NCI-H82 (cell line): ENCODE measurements at regions not wholly inside any gene's neighbourhood (a gene's known extent, or its start where the extent isn't known, plus 50 kb on each side); places are given as distances from the start of the nearest gene placed in this dataset.

ENCODE experiments used
- DNase-seq: peaks from one replicate; lab custom pipeline; 2025; lab: John Stamatoyannopoulos, UW

DNA sequence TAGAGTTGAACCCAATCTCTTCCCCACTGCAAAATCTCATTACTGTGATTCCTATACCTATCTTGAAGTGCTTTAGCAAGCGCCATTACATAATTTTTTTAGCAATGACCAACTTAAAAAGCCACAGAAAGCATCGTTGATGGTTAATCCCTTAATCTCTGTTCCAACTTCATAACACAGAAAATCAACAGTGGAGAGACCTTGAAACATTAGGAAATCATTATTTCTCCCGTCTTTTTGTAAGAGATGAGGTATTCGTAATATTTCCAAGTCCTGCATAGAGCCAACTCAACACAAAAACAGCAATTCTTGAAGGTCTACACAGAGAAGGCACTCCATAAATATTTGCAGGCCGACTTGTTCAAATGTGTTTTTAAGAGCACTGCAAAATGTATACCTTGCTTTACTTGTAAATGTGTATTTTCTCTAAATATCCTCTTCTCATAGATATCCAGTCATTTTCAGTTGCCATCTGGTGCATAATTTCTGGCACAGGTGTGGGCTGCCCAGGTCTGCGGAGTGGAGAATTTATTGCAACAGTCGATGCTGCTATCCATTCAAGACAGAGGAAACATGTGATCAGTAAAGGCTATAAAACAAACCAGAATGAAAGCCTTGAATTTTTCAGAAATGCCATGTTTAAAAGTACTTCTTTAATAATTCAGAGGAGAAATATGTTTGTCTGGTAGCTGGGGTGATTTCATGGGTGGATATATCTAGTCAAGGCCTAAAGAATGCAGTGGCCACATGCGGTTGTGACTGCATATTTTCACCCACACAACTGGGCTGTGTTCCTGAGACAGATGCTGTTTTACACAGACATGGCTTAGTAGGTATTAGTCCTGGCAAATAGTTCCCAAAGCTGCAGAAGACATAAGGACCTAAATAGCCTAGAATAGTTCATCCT is 234.3 kb upstream of the STARD13 start:
- DNase-seq, result peak; percentile 32

DNA sequence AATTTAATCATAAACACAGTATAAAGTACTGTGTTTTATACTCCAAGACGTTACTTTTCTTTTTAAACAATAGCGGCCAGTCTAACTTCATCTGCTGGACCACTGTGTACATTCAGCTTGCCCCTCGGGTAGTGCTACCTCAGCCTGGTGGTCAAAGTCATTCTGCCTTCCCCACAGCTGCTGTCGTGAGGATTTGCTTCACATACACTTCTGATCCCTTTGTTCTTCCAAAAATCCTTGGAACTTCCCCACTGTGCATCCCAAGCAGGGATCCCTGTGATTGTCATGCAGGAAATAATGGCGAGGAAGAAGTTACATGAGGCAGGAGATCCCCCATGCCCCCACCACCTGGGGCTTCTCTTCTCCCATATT is 234.9 kb upstream of the STARD13 start:
- peak; percentile 32 for DNase-seq

GRCh38 chr13:33524086-33524485 is 238.5 kb upstream of the STARD13 start:
- DNase-seq, result no peak

GRCh38 chr13:33525763-33526162 is 240.2 kb upstream of the STARD13 start:
- no peak for DNase-seq

DNA sequence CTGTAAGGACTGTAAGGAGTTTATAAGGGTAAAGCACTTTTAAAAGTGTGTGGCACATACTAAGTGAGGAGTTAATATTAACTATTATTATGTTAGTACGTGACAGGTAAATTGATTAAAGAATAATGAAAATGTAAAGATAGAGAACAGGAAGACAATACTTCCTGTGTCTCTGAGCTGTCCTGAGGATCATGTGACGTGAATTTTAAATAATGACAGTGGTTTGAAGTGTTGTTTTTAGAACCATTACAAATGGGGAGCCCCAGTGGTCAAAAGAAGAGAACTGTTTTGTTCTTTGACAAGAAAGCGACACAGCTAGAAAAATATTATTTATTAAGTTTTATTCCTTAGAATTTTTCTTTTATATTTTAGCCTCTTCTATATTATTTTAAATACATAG is 241.2 kb upstream of the STARD13 start:
- DNase-seq, result no peak

DNA sequence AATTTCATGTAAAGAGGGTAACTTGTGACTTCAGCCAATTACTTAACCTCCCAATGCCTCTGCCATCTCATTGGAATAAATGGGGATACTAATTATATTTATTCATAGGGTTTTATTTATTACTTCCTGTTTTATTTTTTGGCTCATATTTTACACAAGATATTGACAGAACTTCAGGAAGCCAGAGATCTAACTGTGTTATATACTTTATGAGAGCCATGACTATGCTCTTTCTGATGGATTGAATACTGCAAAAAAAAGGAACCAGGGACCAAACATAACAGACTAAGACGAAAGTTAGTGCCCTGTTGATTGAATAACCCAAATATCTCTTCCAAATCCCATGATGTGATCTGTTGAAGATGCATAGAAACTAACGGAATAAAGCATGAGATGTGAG is 243.3 kb upstream of the STARD13 start:
- DNase-seq, result no peak

- no peak for DNase-seq
Observed at GRCh38 chr13:33531484-33531883, 245.9 kb upstream of the STARD13 start.

DNA sequence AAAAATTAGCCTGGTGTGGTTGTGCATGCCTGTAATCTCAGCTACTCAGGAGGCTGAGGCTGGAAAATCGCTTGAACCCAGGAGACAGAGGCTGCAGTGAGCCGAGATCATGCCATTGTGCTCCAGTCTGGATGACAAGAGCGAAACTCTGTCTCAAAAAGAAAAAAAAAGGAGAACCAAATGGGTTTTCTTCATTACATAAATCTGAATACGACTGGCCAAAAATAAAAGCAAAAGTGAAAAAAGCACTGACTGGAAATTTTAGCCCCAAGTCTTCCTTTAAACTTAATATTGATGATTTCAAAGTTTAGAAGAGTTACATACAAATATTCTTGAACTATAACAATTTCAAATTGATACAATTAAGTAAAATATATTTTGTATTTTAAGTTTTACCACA is 249.5 kb upstream of the STARD13 start:
- no peak for DNase-seq

DNA sequence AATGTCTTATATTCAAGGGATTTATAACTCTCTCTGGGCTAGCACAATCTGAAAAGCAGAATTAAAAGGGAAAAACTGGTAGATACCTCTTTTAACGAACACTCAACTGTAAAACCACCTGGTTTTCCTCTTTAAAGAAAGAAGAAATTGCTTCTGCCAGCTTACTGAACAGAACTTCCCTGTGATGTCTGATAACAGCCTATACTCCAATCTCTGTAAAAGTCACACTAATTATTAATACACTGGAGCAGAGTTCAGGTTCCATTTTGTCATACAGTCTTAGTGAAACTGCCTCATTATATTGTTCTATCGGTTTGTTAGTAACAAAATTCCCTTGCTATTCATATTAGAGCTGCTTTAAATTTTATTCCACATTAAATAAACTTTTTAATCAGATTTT is 251.0 kb upstream of the STARD13 start:
- DNase-seq, result no peak

DNA sequence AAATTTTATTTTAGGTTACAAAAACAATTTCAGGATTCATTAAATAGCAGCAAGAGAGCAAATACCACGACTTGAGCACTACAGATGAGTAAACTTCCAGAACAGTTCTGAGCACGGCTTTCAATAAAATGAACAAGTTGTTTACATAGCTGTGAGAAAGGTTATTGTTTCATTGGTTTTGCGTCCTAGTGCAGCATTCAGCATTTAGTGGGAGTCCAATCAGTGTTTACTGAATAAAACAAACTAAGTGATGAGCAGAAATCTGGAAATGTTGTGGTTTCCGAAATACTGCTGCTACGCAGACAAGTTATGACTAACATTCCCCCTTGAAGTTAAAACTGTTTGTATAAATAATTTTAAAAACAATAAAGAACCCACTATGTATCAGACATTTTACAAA is 251.5 kb upstream of the STARD13 start:
- DNase-seq, result no peak

- no peak for DNase-seq
Observed at GRCh38 chr13:33537676-33538075, 252.1 kb upstream of the STARD13 start.

- no peak for DNase-seq
Observed at GRCh38 chr13:33541456-33541855, 255.9 kb upstream of the STARD13 start.

DNA sequence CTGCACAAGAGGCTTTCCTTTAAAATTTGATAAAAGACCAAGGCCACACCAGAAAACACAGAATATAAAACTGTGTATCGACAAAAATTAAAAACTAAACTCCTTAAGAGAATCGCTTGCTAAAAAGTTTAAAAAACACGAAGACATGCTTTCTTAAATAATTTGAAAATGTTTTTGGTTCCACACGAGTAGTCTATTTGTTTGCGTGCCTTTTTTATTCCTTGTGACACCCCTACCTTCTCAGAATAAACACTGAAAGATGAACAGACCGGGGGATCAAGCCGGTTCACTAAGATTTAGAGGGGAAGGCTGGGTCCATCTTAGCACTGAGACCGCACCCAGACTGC is 256.4 kb upstream of the STARD13 start:
- DNase-seq, result no peak

- peak; percentile 99 for DNase-seq
Observed at GRCh38 chr13:33542309-33543088, 256.9 kb upstream of the STARD13 start.

- DNase-seq, result no peak
Observed at GRCh38 chr13:33543089-33543459, 257.5 kb upstream of the STARD13 start.

DNA sequence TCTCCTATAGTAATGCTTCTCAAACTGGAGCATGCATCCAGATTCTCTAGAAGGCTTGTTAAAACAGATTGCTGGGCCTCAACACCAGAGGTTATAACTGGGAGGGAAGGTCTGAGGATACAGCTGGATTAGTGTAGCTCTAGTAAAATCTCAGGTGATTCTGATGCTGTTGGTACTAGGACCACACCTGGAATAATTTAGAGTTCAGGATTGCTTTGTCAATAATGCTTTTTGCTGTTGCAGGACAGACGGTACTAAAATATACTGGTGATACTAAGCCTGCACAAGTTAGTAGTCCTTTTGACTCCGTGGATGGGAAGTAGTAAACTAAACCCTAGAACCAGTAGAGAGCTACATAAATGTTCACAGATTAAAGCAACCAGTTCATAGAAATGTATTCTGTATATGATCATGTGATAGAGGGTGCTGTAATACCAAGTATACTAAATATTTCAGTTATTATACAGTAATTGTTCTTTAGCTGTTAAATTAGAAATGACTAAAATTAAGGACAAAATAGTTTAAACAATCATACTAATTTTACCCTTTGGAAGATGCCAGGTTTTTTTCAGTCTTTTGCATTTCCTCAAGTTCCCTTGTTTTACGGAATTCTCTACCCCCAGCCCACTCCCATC is 258.2 kb upstream of the STARD13 start:
- DNase-seq, result peak; percentile 64

- DNase-seq, result no peak
Observed at GRCh38 chr13:33544308-33544707, 258.8 kb upstream of the STARD13 start.

DNA sequence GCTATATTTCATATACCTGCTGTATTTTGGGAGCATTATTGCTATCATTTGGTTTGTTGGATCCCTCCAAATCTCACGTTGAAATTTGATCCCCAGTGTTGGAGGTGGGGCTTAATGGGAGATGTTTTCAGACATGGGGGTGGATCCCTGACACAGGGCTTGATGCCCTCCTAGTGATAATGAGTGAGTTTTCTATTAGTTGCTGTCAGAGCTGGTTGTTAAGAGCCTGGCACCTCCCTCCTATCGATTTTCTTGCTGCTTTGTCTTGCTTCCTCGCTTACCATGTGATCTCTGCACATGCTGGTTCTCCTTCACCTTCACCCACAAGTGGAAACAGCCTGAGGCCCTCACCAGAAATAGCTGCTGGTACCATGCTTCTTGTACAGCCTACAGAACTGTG is 259.9 kb upstream of the STARD13 start:
- no peak for DNase-seq

DNA sequence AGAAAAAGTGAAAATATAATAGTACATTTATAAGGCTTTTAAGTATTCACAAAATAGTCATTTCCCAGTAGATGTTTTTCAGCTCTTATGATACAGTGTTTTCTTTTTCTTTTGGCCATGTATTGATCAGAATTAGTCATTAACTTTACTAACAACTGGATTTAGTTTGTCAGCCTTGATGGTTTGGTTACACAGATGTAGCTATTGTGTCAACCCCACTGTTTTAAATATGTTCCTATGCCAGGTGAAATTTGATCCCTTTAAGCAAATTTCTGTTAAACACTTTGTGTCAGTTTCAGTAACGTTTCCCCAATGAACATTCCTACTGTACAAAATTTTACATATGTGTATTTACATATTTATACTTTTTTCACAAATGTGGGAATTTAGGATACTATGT is 261.5 kb upstream of the STARD13 start:
- DNase-seq, result no peak

GRCh38 chr13:33548069-33548468 is 262.5 kb upstream of the STARD13 start:
- DNase-seq, result no peak

- no peak for DNase-seq
Observed at GRCh38 chr13:33550276-33550675, 264.7 kb upstream of the STARD13 start.

DNA sequence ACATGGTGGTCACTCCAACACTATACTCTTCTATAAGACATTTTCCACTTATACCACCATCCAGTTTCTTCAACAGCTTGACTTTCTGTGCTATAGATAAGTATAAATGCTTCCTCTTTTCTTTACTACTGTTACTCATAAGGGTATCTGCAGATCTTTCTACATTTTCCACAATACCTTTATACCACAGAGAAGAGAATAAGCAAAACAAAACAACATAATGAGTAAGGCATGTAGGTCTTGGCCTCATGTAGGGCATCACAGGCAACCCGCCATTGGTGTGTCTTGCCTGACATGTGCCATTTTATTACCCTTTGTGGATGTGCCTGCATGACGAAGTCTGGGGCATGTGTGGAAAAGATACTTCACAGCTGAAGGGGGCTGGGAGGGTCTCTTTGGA is 265.3 kb upstream of the STARD13 start:
- no peak for DNase-seq
